Chondrocyte (in vitro differentiated cells): ENCODE measurements at regions not wholly inside any gene's neighbourhood (a gene's known extent, or its start where the extent isn't known, plus 50 kb on each side); places are given as distances from the start of the nearest gene placed in this dataset.

ENCODE experiments used
- DNase-seq: peaks from one replicate; pipeline ENCODE4 v3.0.0; 2021; ENCODE audit warnings: mixed read lengths, low spot score
- H3K27ac Mint-ChIP-seq: one replicate; pipeline ENCODE4 v1.8.0; 2021; ENCODE audit warnings: mild to moderate bottlenecking, moderate library complexity, mixed read lengths; ENCODE audit not compliant: unreplicated experiment
- H3K27me3 Mint-ChIP-seq: 2 replicates; pipeline ENCODE4 v1.8.0; 2021; ENCODE audit warnings: low read depth, mixed read lengths
- H3K36me3 Mint-ChIP-seq: 2 replicates; pipeline ENCODE4 v1.8.0; 2021; ENCODE audit warnings: low read depth, mixed read lengths
- H3K4me1 Mint-ChIP-seq: 2 replicates; pipeline ENCODE4 v1.8.0; 2021; ENCODE audit warnings: low read depth, mild to moderate bottlenecking, mixed read lengths
- H3K4me3 Mint-ChIP-seq: one replicate; pipeline ENCODE4 v1.8.0; 2021; ENCODE audit warnings: mild to moderate bottlenecking, moderate library complexity, mixed read lengths; ENCODE audit not compliant: unreplicated experiment
- H3K9me3 Mint-ChIP-seq: 2 replicates; pipeline ENCODE4 v1.8.0; 2021; ENCODE audit warnings: low read depth, mixed read lengths
- CTCF ChIP-seq: fragments of 200-600 bp; sonication (generic); IDR thresholded peaks from 2 replicates; pipeline ENCODE4 v1.5.0; 2021; ENCODE audit warnings: antibody characterized with exemption, mild to moderate bottlenecking, moderate library complexity

GRCh38 chr14:53384073-53384472 is 230.9 kb upstream of the DDHD1 start:
- H3K4me1 Mint-ChIP-seq = peaks cover 16% of the 10 kb centered on the region
- H3K27ac Mint-ChIP-seq = no peak overlapping the region
- no peak for TF ChIP-seq CTCF
- no peaks in the 10 kb centered on the region for H3K36me3 Mint-ChIP-seq
- DNase-seq = no peak
- no peaks in the 10 kb centered on the region for H3K27me3 Mint-ChIP-seq
- no peaks in the 10 kb centered on the region for H3K9me3 Mint-ChIP-seq
- no peak overlapping the region for H3K4me3 Mint-ChIP-seq

GRCh38 chr14:53381895-53382294 is 228.8 kb upstream of the DDHD1 start:
- Mint-ChIP-seq H3K9me3 (no peaks in the 10 kb centered on the region), H3K4me1 (peaks cover 18% of the 10 kb centered on the region), H3K4me3 (no peak overlapping the region), H3K27ac (no peak overlapping the region), H3K27me3 (no peaks in the 10 kb centered on the region), H3K36me3 (no peaks in the 10 kb centered on the region)
- DNase-seq = no peak
- no peak for TF ChIP-seq CTCF

- H3K4me3 Mint-ChIP-seq = no peak overlapping the region
- no peak overlapping the region for H3K27ac Mint-ChIP-seq
These were observed 227.7 kb upstream of the DDHD1 start for GRCh38 chr14:53380867-53381225.

GRCh38 chr14:53380052-53380866 is 227.1 kb upstream of the DDHD1 start:
- no peaks in the 10 kb centered on the region for H3K27me3 Mint-ChIP-seq
- no peak for TF ChIP-seq CTCF
- peaks cover 31% of the 10 kb centered on the region for H3K4me1 Mint-ChIP-seq
- no peaks in the 10 kb centered on the region for H3K36me3 Mint-ChIP-seq
- no peak overlapping the region for H3K4me3 Mint-ChIP-seq
- peak overlapping the region; percentile 42 for H3K27ac Mint-ChIP-seq
- DNase-seq = no peak
- no peaks in the 10 kb centered on the region for H3K9me3 Mint-ChIP-seq

More at GRCh38 chr14:53380867-53381225, 227.7 kb upstream of the DDHD1 start:
- Mint-ChIP-seq H3K36me3 (no peaks in the 10 kb centered on the region), H3K27me3 (no peaks in the 10 kb centered on the region), H3K4me1 (peaks cover 27% of the 10 kb centered on the region), H3K9me3 (no peaks in the 10 kb centered on the region)
- no peak for TF ChIP-seq CTCF
- DNase-seq = no peak

- H3K4me3 Mint-ChIP-seq = no peak overlapping the region
- peaks cover 41% of the 10 kb centered on the region for H3K4me1 Mint-ChIP-seq
- no peak overlapping the region for H3K27ac Mint-ChIP-seq
- no peak for DNase-seq
- no peaks in the 10 kb centered on the region for H3K9me3 Mint-ChIP-seq
- TF ChIP-seq CTCF = no peak
- no peaks in the 10 kb centered on the region for H3K36me3 Mint-ChIP-seq
- H3K27me3 Mint-ChIP-seq = no peaks in the 10 kb centered on the region
These were observed 225.0 kb upstream of the DDHD1 start for GRCh38 chr14:53378142-53378541.
